Liver (tissue), 3 donors: ENCODE measurements at regions not wholly inside any gene's neighbourhood (a gene's known extent, or its start where the extent isn't known, plus 50 kb on each side); places are given as distances from the start of the nearest gene placed in this dataset.

Source experiments
- ATF3 ChIP-seq: IDR thresholded peaks from 2 replicates; pipeline ENCODE4 v1.6.1; 2016; ENCODE audit warnings: antibody characterized with exemption
- CTCF ChIP-seq: fragments of 150-350 bp; IDR thresholded peaks from 2 replicates; pipeline ENCODE4 v1.5.1; 2017; ENCODE audit warnings: improper control_type of control experiment, low read depth, low read length; ENCODE audit not compliant: missing input control
- EGR1 ChIP-seq, 2 donors: IDR thresholded peaks; 2 replicates each; pipeline ENCODE4 v1.6.1; 2016 to 2018; ENCODE audit warnings: antibody characterized with exemption in 2 of 2, low read depth in 2 of 2
- FOXA1 ChIP-seq: IDR thresholded peaks from 2 replicates; pipeline ENCODE4 v1.6.1; 2016; ENCODE audit warnings: antibody characterized with exemption
- GABPA ChIP-seq, 2 donors: IDR thresholded peaks in 1 of 2; conservative IDR thresholded peaks in 1 of 2; 2 replicates each; pipeline ENCODE4 v1.6.1; 2016; ENCODE audit warnings: antibody characterized with exemption in 2 of 2, mild to moderate bottlenecking in 1 of 2, moderate library complexity in 1 of 2
- HNF4A ChIP-seq, 2 donors: conservative IDR thresholded peaks; 2 replicates each; pipeline ENCODE4 v1.6.1; 2016; ENCODE audit warnings: antibody characterized with exemption in 2 of 2, mild to moderate bottlenecking in 2 of 2
- RAD21 ChIP-seq, 2 donors: IDR thresholded peaks; 2 replicates each; pipeline ENCODE4 v1.6.1; 2016; ENCODE audit warnings: antibody characterized with exemption in 2 of 2, mild to moderate bottlenecking in 2 of 2
- RXRA ChIP-seq, 2 donors: IDR thresholded peaks; 2 replicates each; pipeline ENCODE4 v1.6.1; 2017 to 2018; ENCODE audit warnings: antibody characterized with exemption in 2 of 2, mild to moderate bottlenecking in 1 of 2
- SP1 ChIP-seq: IDR thresholded peaks from 2 replicates; pipeline ENCODE4 v1.6.1; 2018; ENCODE audit warnings: antibody characterized with exemption, mild to moderate bottlenecking
- TAF1 ChIP-seq: conservative IDR thresholded peaks from 2 replicates; pipeline ENCODE4 v1.6.1; 2016; ENCODE audit warnings: antibody characterized with exemption, mild to moderate bottlenecking
- YY1 ChIP-seq: IDR thresholded peaks from 2 replicates; pipeline ENCODE4 v1.6.1; 2016; ENCODE audit warnings: antibody characterized with exemption, mild to moderate bottlenecking
- ZBTB33 ChIP-seq: IDR thresholded peaks from 2 replicates; pipeline ENCODE4 v1.6.1; 2016; ENCODE audit warnings: antibody characterized with exemption
- TF ChIP-seq, protein P1 (sequence below): IDR thresholded peaks from 2 replicates; pipeline ENCODE4 v1.6.1; 2016; ENCODE audit warnings: antibody characterized with exemption
- donor health status: healthy.
- donor health status: healthy.

- no peak for TF ChIP-seq CTCF
- no peak for TF ChIP-seq FOXA1
- no peak for TF ChIP-seq ZBTB33
- TF ChIP-seq TAF1: no peak
- TF ChIP-seq GABPA (IDR thresholded peaks at IDR 0.05 in 1 of 2, conservative IDR thresholded peaks at IDR 0.05 in 1 of 2): no peak
- TF ChIP-seq RAD21 (IDR thresholded peaks at IDR 0.05): no peak
- TF ChIP-seq, protein P1, sequence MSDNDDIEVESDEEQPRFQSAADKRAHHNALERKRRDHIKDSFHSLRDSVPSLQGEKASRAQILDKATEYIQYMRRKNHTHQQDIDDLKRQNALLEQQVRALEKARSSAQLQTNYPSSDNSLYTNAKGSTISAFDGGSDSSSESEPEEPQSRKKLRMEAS: no peak
- no peak for TF ChIP-seq EGR1 (IDR thresholded peaks at IDR 0.05; ENCODE audit: low read depth in 2 of 2)
- no peak for TF ChIP-seq ATF3
- no peak for TF ChIP-seq SP1
- no peak for TF ChIP-seq HNF4A (conservative IDR thresholded peaks at IDR 0.05)
- TF ChIP-seq RXRA (IDR thresholded peaks at IDR 0.05): no peak
- no peak for TF ChIP-seq YY1
Measured at GRCh38 chr2:133653056-133653455, 84.8 kb upstream of the NCKAP5 start.
